Neuronal stem cell (in vitro differentiated cells): ENCODE measurements at regions not wholly inside any gene's neighbourhood (a gene's known extent, or its start where the extent isn't known, plus 50 kb on each side); places are given as distances from the start of the nearest gene placed in this dataset.

Source experiments
- DNase-seq: peaks from one replicate; pipeline ENCODE4 v3.0.0-alpha.2; 2013; ENCODE audit warnings: low spot score
- H2AFZ ChIP-seq: one replicate; pipeline ENCODE4 v1.6.1; 2013; ENCODE audit warnings: mild to moderate bottlenecking, low read length, inconsistent platforms
- H2AK5ac ChIP-seq: 2 replicates; pipeline ENCODE4 v1.6.1; 2013; ENCODE audit warnings: low read depth, mild to moderate bottlenecking, inconsistent platforms, low read length, moderate library complexity, mixed read lengths
- H2BK120ac ChIP-seq: 2 replicates; pipeline ENCODE4 v1.6.1; 2013; ENCODE audit warnings: low read depth, mild to moderate bottlenecking, inconsistent platforms, low read length, moderate library complexity, mixed read lengths
- H2BK12ac ChIP-seq: one replicate; pipeline ENCODE4 v1.6.1; 2013; ENCODE audit warnings: low read length, inconsistent platforms
- H2BK15ac ChIP-seq: 2 replicates; pipeline ENCODE4 v1.6.1; 2013; ENCODE audit warnings: mild to moderate bottlenecking, low read length, inconsistent platforms, mixed read lengths
- H2BK5ac ChIP-seq: one replicate; pipeline ENCODE4 v1.6.1; 2013; ENCODE audit warnings: inconsistent platforms, mild to moderate bottlenecking, low read length, moderate library complexity
- H3K14ac ChIP-seq: one replicate; pipeline ENCODE4 v1.6.1; 2013; ENCODE audit warnings: low read length, inconsistent platforms
- H3K18ac ChIP-seq: 2 replicates; pipeline ENCODE4 v1.6.1; 2013; ENCODE audit warnings: low read length, inconsistent platforms
- H3K23ac ChIP-seq: 2 replicates; pipeline ENCODE4 v1.6.1; 2013; ENCODE audit warnings: low read depth, mild to moderate bottlenecking, mixed read lengths, low read length, inconsistent platforms; ENCODE audit not compliant: poor library complexity
- H3K27ac ChIP-seq: replicated peaks from 3 replicates; pipeline ENCODE4 v1.5.1; 2013; ENCODE audit warnings: low read length, inconsistent platforms
- H3K27me3 ChIP-seq, 3 experiments: 2 replicates each; pipeline ENCODE4 v1.6.1; 2013; ENCODE audit warnings: low read length in 3 of 3, mild to moderate bottlenecking in 2 of 3, inconsistent platforms in 1 of 3, low read depth in 1 of 3, mixed read lengths in 1 of 3, moderate library complexity in 1 of 3; ENCODE audit not compliant: control insufficient read depth in 3 of 3, insufficient read depth in 3 of 3
- H3K36me3 ChIP-seq, 2 donors: replicated peaks in 1 of 2; 2 replicates each; pipeline ENCODE4 v1.6.1; 2013; ENCODE audit warnings: low read length in 2 of 2; ENCODE audit not compliant: control insufficient read depth in 2 of 2, insufficient read depth in 2 of 2
- H3K4ac ChIP-seq: 2 replicates; pipeline ENCODE4 v1.6.1; 2013; ENCODE audit warnings: inconsistent platforms, mild to moderate bottlenecking, low read length, moderate library complexity
- H3K4me1 ChIP-seq, 2 donors: 1 replicate in 1 of 2; 2 replicates in 1 of 2; pipeline ENCODE4 v1.6.1; 2013; ENCODE audit warnings: low read length in 2 of 2, low read depth in 1 of 2; ENCODE audit not compliant: control insufficient read depth in 2 of 2, insufficient read depth in 1 of 2
- H3K4me2 ChIP-seq: one replicate; pipeline ENCODE4 v1.6.1; 2013; ENCODE audit warnings: mild to moderate bottlenecking, low read length, inconsistent platforms; ENCODE audit not compliant: insufficient read depth, poor library complexity, severe bottlenecking
- H3K4me3 ChIP-seq, 2 donors: 2 replicates each; pipeline ENCODE4 v1.5.1; 2013; ENCODE audit warnings: low read length in 2 of 2, mild to moderate bottlenecking in 2 of 2, inconsistent platforms in 1 of 2, moderate library complexity in 1 of 2
- H3K79me1 ChIP-seq: one replicate; pipeline ENCODE4 v1.6.1; 2013; ENCODE audit warnings: low read depth, mild to moderate bottlenecking, inconsistent platforms, low read length, moderate library complexity
- H3K9ac ChIP-seq: one replicate; pipeline ENCODE4 v1.6.1; 2013; ENCODE audit warnings: mild to moderate bottlenecking, low read depth, low read length, inconsistent platforms; ENCODE audit not compliant: poor library complexity
- H3K9me3 ChIP-seq, 2 donors: replicated peaks in 1 of 2; 2 replicates each; pipeline versions ENCODE3 to v1.6.1; 2013; ENCODE audit warnings: low read length in 2 of 2, mild to moderate bottlenecking in 2 of 2, inconsistent platforms in 1 of 2, low read depth in 1 of 2, mixed read lengths in 1 of 2, moderate library complexity in 1 of 2; ENCODE audit not compliant: control insufficient read depth in 2 of 2, insufficient read depth in 1 of 2
- H4K8ac ChIP-seq: one replicate; pipeline ENCODE4 v1.6.1; 2013; ENCODE audit warnings: low read depth, mild to moderate bottlenecking, inconsistent platforms, low read length, moderate library complexity
- H4K91ac ChIP-seq: one replicate; pipeline ENCODE4 v1.6.1; 2013; ENCODE audit warnings: low read length, low read depth, mild to moderate bottlenecking, inconsistent platforms; ENCODE audit not compliant: poor library complexity
- WGBS, 2 donors: extraction: QIAGEN DNeasy Blood & Tissue Kit; methylation state at CpG; one replicate each; pipeline ENCODE4 v1.1.7; 2013; ENCODE audit warnings: missing lambda C conversion rate in 2 of 2, mixed read lengths in 1 of 2; ENCODE audit not compliant: insufficient read length in 2 of 2, insufficient replicate concordance in 1 of 2; ENCODE audit errors: extremely low coverage in 2 of 2; 5-methylcytosine and 5-hydroxymethylcytosine counted together

- Histone ChIP-seq H2AFZ (no peak overlapping the region), H3K23ac (no peak overlapping the region), H2BK15ac (no peak overlapping the region), H4K91ac (no peak overlapping the region), H4K8ac (no peak overlapping the region), H3K9ac (no peak overlapping the region), H3K18ac (no peak overlapping the region), H3K9me3 (no peaks in the 10 kb centered on the region), H3K4ac (no peak overlapping the region), H2BK12ac (no peak overlapping the region), H3K79me1 (no peaks in the 10 kb centered on the region), H3K14ac (no peak overlapping the region), H2AK5ac (no peak overlapping the region), H2BK120ac (no peak overlapping the region), H3K36me3 (no peaks in the 10 kb centered on the region), H2BK5ac (no peak overlapping the region), H3K27ac (no peak overlapping the region), H3K4me1 (peaks cover 0 to 7% of the 10 kb centered on the region in 2 donors), H3K4me3 (no peak overlapping the region), H3K4me2 (no peak overlapping the region), H3K27me3 (no peaks in the 10 kb centered on the region)
- DNase-seq: no peak
- WGBS, 2 donors: no CpG with 5 or more reads among the region's 3 CpGs
Observed at GRCh38 chr6:85005494-85005893, 241.1 kb upstream of the TBX18 start.

- H3K79me1 ChIP-seq: no peaks in the 10 kb centered on the region
- H3K9ac ChIP-seq: no peak overlapping the region
- no peak overlapping the region for H3K4ac ChIP-seq
- H2BK15ac ChIP-seq: no peak overlapping the region
- no peaks in the 10 kb centered on the region for H3K27me3 ChIP-seq
- no peak overlapping the region for H3K18ac ChIP-seq
- WGBS, 2 donors: no CpG with 5 or more reads among the region's 2 CpGs
- no peak overlapping the region for H2BK12ac ChIP-seq
- H2AK5ac ChIP-seq: no peak overlapping the region
- no peak overlapping the region for H4K8ac ChIP-seq
- no peak overlapping the region for H2BK5ac ChIP-seq
- H3K9me3 ChIP-seq: no peaks in the 10 kb centered on the region
- no peak overlapping the region for H3K14ac ChIP-seq
- H2AFZ ChIP-seq: no peak overlapping the region
- H3K27ac ChIP-seq: no peak overlapping the region
- H3K4me2 ChIP-seq: no peak overlapping the region
- DNase-seq: no peak
- H3K4me3 ChIP-seq: no peak overlapping the region
- H3K36me3 ChIP-seq: no peaks in the 10 kb centered on the region
- no peak overlapping the region for H3K23ac ChIP-seq
- no peak overlapping the region for H4K91ac ChIP-seq
- no peak overlapping the region for H2BK120ac ChIP-seq
- peaks cover 0 to 7% of the 10 kb centered on the region in 2 donors for H3K4me1 ChIP-seq
Observed at GRCh38 chr6:85004361-85004995, 240.1 kb upstream of the TBX18 start.

GRCh38 chr6:85002847-85003246, 238.4 kb upstream of the TBX18 start:
- Histone ChIP-seq H3K14ac (no peak overlapping the region), H3K9me3 (no peaks in the 10 kb centered on the region), H3K4me1 (peaks cover 0 to 7% of the 10 kb centered on the region in 2 donors), H3K27me3 (no peaks in the 10 kb centered on the region), H2BK120ac (no peak overlapping the region), H3K4me3 (no peak overlapping the region), H3K36me3 (no peaks in the 10 kb centered on the region), H3K4me2 (no peak overlapping the region), H3K23ac (no peak overlapping the region), H3K9ac (no peak overlapping the region), H2AFZ (no peak overlapping the region), H2BK5ac (no peak overlapping the region), H4K91ac (no peak overlapping the region), H2BK15ac (no peak overlapping the region), H3K79me1 (no peaks in the 10 kb centered on the region), H4K8ac (no peak overlapping the region), H2BK12ac (no peak overlapping the region), H3K4ac (no peak overlapping the region), H2AK5ac (no peak overlapping the region), H3K18ac (no peak overlapping the region), H3K27ac (no peak overlapping the region)
- DNase-seq: no peak
- no CpG with 5 or more reads among the region's 3 CpGs for WGBS, 2 donors

- H3K36me3 ChIP-seq: no peaks in the 10 kb centered on the region
- H3K4me1 ChIP-seq: no peaks in the 10 kb centered on the region
- no peaks in the 10 kb centered on the region for H3K79me1 ChIP-seq
- no peak overlapping the region for H3K14ac ChIP-seq
- no peak overlapping the region for H2AK5ac ChIP-seq
- no peak overlapping the region for H2BK120ac ChIP-seq
- no peak overlapping the region for H3K4ac ChIP-seq
- H2BK12ac ChIP-seq: no peak overlapping the region
- no peak overlapping the region for H3K9ac ChIP-seq
- H2AFZ ChIP-seq: no peak overlapping the region
- no peak overlapping the region for H3K4me3 ChIP-seq
- H4K91ac ChIP-seq: no peak overlapping the region
- H3K4me2 ChIP-seq: no peak overlapping the region
- no peak overlapping the region for H2BK15ac ChIP-seq
- no peak overlapping the region for H4K8ac ChIP-seq
- H2BK5ac ChIP-seq: no peak overlapping the region
- no peak for DNase-seq
- no peaks in the 10 kb centered on the region for H3K9me3 ChIP-seq
- H3K23ac ChIP-seq: no peak overlapping the region
- no peak overlapping the region for H3K18ac ChIP-seq
- H3K27me3 ChIP-seq: no peaks in the 10 kb centered on the region
- no CpG with 5 or more reads among the region's 2 CpGs for WGBS, 2 donors
- H3K27ac ChIP-seq: no peak overlapping the region
Observed at GRCh38 chr6:85000001-85000400, 235.6 kb upstream of the TBX18 start.
